GM12878 (cell line): ENCODE measurements at regions not wholly inside any gene's neighbourhood (a gene's known extent, or its start where the extent isn't known, plus 50 kb on each side); places are given as distances from the start of the nearest gene placed in this dataset.

Source experiments
- ATAC-seq: fragments of 200-7000 bp; cut with Tn5 transposase; 3 replicates; pipeline ENCODE4 v1.9.1; 2020; ENCODE audit warnings: mild to moderate bottlenecking, moderate library complexity
- BruUV-seq: library from RNA; stranded (reverse); fragments of 400-500 nt; replicated peaks from 2 replicates; lab custom pipeline; 2021; lab: Mats Ljungman, UMichigan
- CTCF ChIA-PET: fragments of 300-600 bp; sonication (Branson Sonifier 250); formaldehyde crosslinking; extraction: SDS; loops from one replicate; lab custom pipeline; 2021; ENCODE audit warnings: inconsistent platforms; lab: Yijun Ruan, JAX
- POLR2A ChIA-PET: fragments of 350-600 bp; formaldehyde crosslinking; extraction: SDS; loops from one replicate; lab custom pipeline; 2021; ENCODE audit warnings: inconsistent platforms; lab: Charles Lee
- RAD21 ChIA-PET: fragments of 300-600 bp; sonication (Branson Sonifier 250); formaldehyde crosslinking; loops from one replicate; lab custom pipeline; 2023; ENCODE audit warnings: antibody characterized with exemption; ENCODE audit not compliant: unreplicated experiment; lab: Charles Lee
- SMC1A ChIA-PET: fragments of 300-600 bp; sonication (Branson Sonifier 250); formaldehyde crosslinking; loops from one replicate; lab custom pipeline; 2023; ENCODE audit not compliant: unreplicated experiment, uncharacterized antibody; lab: Charles Lee
- DNase-seq: peaks from one replicate; pipeline ENCODE4 v3.0.0-alpha.2; 2011; ENCODE audit warnings: low read depth, low spot score
- FAIRE-seq: peaks from 3 replicates; lab custom pipeline; 2011; peaks lifted over from hg19 to GRCh38; lab: Jason Lieb, UNC
- H2AFZ ChIP-seq: 2 replicates; pipeline ENCODE4 v1.6.0; 2011; ENCODE audit warnings: low read depth, low read length, control low read depth; ENCODE audit not compliant: control insufficient read depth
- H3K27ac ChIP-seq: 2 replicates; pipeline ENCODE4 v1.5.1; 2011; ENCODE audit warnings: control low read depth; ENCODE audit not compliant: control insufficient read depth, insufficient read depth
- H3K27me3 ChIP-seq, 2 experiments: replicated peaks in 1 of 2; 2 replicates each; pipeline versions ENCODE4 v1.6.0 to v1.6.1; 2011; ENCODE audit warnings: low read length in 1 of 2; ENCODE audit not compliant: control insufficient read depth in 2 of 2, insufficient read depth in 2 of 2
- H3K36me3 ChIP-seq, 2 experiments: 2 replicates each; pipeline ENCODE4 v1.5.1; 2011; ENCODE audit warnings: low read length in 1 of 2; ENCODE audit not compliant: control insufficient read depth in 2 of 2, insufficient read depth in 2 of 2
- H3K4me1 ChIP-seq: 2 replicates; pipeline ENCODE4 v1.6.1; 2011; ENCODE audit warnings: mild to moderate bottlenecking, low read length, moderate library complexity, mixed read lengths; ENCODE audit not compliant: control insufficient read depth, insufficient read depth
- H3K4me2 ChIP-seq: 2 replicates; pipeline ENCODE4 v1.6.0; 2011; ENCODE audit warnings: control low read depth; ENCODE audit not compliant: control insufficient read depth, insufficient read depth
- H3K4me3 ChIP-seq: fragments of 200-600 bp; sonication (generic); 2 replicates; pipeline ENCODE4 v1.5.1; 2016
- H3K79me2 ChIP-seq: 2 replicates; pipeline ENCODE4 v1.6.0; 2011; ENCODE audit warnings: low read length; ENCODE audit not compliant: control insufficient read depth, insufficient read depth
- H3K9ac ChIP-seq: 2 replicates; pipeline ENCODE4 v1.8.0; 2011; ENCODE audit warnings: low read length, control low read depth, mixed read lengths; ENCODE audit not compliant: control insufficient read depth, insufficient read depth
- H3K9me3 ChIP-seq: replicated peaks from 3 replicates; pipeline ENCODE4 v1.5.1; 2011; ENCODE audit warnings: mild to moderate bottlenecking, low read length; ENCODE audit not compliant: control insufficient read depth, insufficient read depth
- H4K20me1 ChIP-seq: 2 replicates; pipeline ENCODE4 v1.6.0; 2011; ENCODE audit not compliant: control insufficient read depth, insufficient read depth
- ATF7 ChIP-seq: fragments of 450-650 bp; IDR thresholded peaks from 2 replicates; pipeline ENCODE4 v1.6.1; 2016; ENCODE audit warnings: low read depth, mild to moderate bottlenecking
- CBX3 ChIP-seq: fragments of 200-600 bp; sonication (generic); IDR thresholded peaks from 2 replicates; pipeline ENCODE4 v1.6.1; 2016; ENCODE audit warnings: low read depth, borderline replicate concordance
- CTCF ChIP-seq, 3 experiments: IDR thresholded peaks in 2 of 3; conservative IDR thresholded peaks in 1 of 3; 2 replicates each; pipeline ENCODE4 v1.5.1; 2011; ENCODE audit warnings: low read depth in 3 of 3, low read length in 3 of 3, mild to moderate bottlenecking in 3 of 3, control low read depth in 2 of 3, moderate library complexity in 2 of 3, inconsistent platforms in 1 of 3, mixed read lengths in 1 of 3; ENCODE audit not compliant: control insufficient read depth in 2 of 3, insufficient read depth in 1 of 3; ENCODE audit errors: extremely low read depth in 1 of 3
- EP300 ChIP-seq, 2 experiments: fragments of 150-350 bp in 1 of 2; IDR thresholded peaks; 2 replicates each; pipeline ENCODE4 v1.6.1; 2011 to 2012; ENCODE audit warnings: low read depth in 2 of 2, low read length in 2 of 2, borderline replicate concordance in 1 of 2, improper control_type of control experiment in 1 of 2, inconsistent platforms in 1 of 2; ENCODE audit not compliant: control insufficient read depth in 1 of 2
- ESRRA ChIP-seq: IDR thresholded peaks from 2 replicates; pipeline ENCODE4 v1.6.1; 2012; ENCODE audit warnings: mild to moderate bottlenecking, low read length, improper control_type of control experiment
- NFIC ChIP-seq: IDR thresholded peaks from 2 replicates; pipeline ENCODE4 v1.6.1; 2012; ENCODE audit warnings: low read depth, mild to moderate bottlenecking, inconsistent platforms, low read length, moderate library complexity
- NR2F1 ChIP-seq: fragments of 450-650 bp; conservative IDR thresholded peaks from 2 replicates; pipeline ENCODE4 v1.6.1; 2017; ENCODE audit warnings: mild to moderate bottlenecking
- POLR2AphosphoS5 ChIP-seq: IDR thresholded peaks from 2 replicates; pipeline ENCODE4 v1.6.1; 2011; ENCODE audit warnings: mild to moderate bottlenecking, low read length, inconsistent platforms
- RAD21 ChIP-seq: IDR thresholded peaks from 2 replicates; pipeline ENCODE4 v1.6.1; 2011; ENCODE audit warnings: mild to moderate bottlenecking, low read depth, low read length, moderate library complexity; ENCODE audit not compliant: insufficient read depth
- SIX5 ChIP-seq: IDR thresholded peaks from 2 replicates; pipeline ENCODE4 v1.6.1; 2011; ENCODE audit warnings: mild to moderate bottlenecking, low read depth, low read length, moderate library complexity; ENCODE audit not compliant: severe bottlenecking
- TCF12 ChIP-seq: IDR thresholded peaks from 2 replicates; pipeline ENCODE4 v1.6.1; 2011; ENCODE audit warnings: low read depth, mild to moderate bottlenecking, low read length
- TCF3 ChIP-seq: IDR thresholded peaks from 2 replicates; pipeline ENCODE4 v1.6.1; 2012; ENCODE audit warnings: low read depth, mild to moderate bottlenecking, low read length, borderline replicate concordance; ENCODE audit not compliant: insufficient read depth
- ZNF217 ChIP-seq: fragments of 450-650 bp; IDR thresholded peaks from 2 replicates; pipeline ENCODE4 v1.6.1; 2017; ENCODE audit warnings: antibody characterized with exemption, mild to moderate bottlenecking
- WGBS: methylation state at CpG from one replicate; pipeline ENCODE4 v1.1.6; 2016; ENCODE audit warnings: low lambda C conversion rate; ENCODE audit not compliant: insufficient replicate concordance, insufficient coverage; ENCODE audit errors: missing lambda C conversion rate; 5-methylcytosine and 5-hydroxymethylcytosine counted together
- in situ Hi-C: fragments of 300-500 bp; cut with MboI; formaldehyde crosslinking; loops from 9 replicates; pipeline ENCODE4 v1.14.3; 2018; ENCODE audit warnings: mixed read lengths
- intact Hi-C: fragments of 100-400 bp; cut with micrococcal nuclease; formaldehyde crosslinking; loops from one replicate; pipeline ENCODE4 v1.14.2; 2022; ENCODE audit not compliant: unreplicated experiment

DNA sequence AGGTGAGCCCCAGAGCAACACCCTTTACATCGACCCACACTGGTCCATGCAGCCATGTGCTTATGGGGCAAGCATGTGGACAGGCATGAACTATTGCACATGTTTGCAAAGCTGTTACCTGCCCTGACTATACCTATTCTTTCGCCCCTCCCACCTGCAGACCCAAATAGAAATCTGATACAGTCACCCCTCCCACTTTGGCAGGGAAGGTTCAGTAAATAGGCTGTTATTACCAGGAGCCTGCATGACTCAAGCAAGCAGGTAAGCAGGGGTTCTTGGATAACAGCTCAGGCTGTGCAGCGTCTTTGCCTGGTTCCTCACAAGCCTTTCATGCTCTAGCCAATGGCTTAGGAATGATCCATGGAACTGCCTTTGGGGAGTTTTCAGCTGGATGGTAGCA, 122.7 kb upstream of the DIPK2B start (continued):
- no peak for TF ChIP-seq ESRRA

- no peak overlapping the region for H3K9ac ChIP-seq
- RAD21 ChIA-PET: no interaction called here
- intact Hi-C loops: no loop called here
Observed at GRCh38 chrX:45322820-45323219, 122.1 kb upstream of the DIPK2B start.

DNA sequence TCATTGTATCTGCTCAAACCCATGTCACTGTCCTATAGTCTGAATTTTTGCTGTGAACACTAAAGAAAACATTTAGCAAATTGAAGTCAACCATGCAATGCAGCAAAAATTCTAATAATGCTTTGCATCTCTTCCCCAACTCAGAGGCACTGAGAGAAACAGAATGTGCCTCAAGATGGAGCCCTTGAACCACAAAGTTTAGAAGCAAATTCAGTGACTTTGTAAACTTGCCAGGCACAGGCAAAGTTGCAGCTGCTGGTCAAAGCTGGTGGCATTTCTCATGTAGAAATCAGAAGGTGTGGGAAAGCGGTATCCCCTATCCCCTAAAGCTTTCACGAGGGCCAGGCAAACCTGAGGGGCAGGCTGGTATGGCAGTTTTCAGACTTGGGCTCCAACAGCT, 121.7 kb upstream of the DIPK2B start:
- H3K79me2 ChIP-seq: no peaks in the 10 kb centered on the region
- WGBS: 3% methylated on average over 2 of the region's 2 CpGs

More at GRCh38 chrX:45322820-45323219, 122.1 kb upstream of the DIPK2B start:
- Histone ChIP-seq H3K27me3 (no peaks in the 10 kb centered on the region), H3K36me3 (no peaks in the 10 kb centered on the region), H3K4me3 (no peak overlapping the region), H3K79me2 (no peaks in the 10 kb centered on the region), H4K20me1 (no peaks in the 10 kb centered on the region), H3K4me2 (no peak overlapping the region), H3K27ac (no peak overlapping the region), H3K4me1 (no peaks in the 10 kb centered on the region), H3K9me3 (no peaks in the 10 kb centered on the region), H2AFZ (no peak overlapping the region)
- ChIA-PET SMC1A (interaction anchor here (1.4 kb wide), 1 partner anchor 14 kb away, joined by 3 read pairs; no protein-coding TSS in a partner anchor), CTCF (interaction anchor here (0.6 to 1.0 kb wide), 3 partner anchors 30 to 1086 kb away, joined by 3 to 4 read pairs (median 3); no protein-coding TSS in a partner anchor), POLR2A (no interaction called here)
- FAIRE-seq (no peak), ATAC-seq (no peak), DNase-seq (no peak)
- in situ Hi-C loops: no loop called here
- TF ChIP-seq POLR2AphosphoS5 (no peak), NFIC (no peak)
- BruUV-seq: no TSS peak

More for the DNA sequence above, 121.7 kb upstream of the DIPK2B start:
- H3K9ac ChIP-seq: no peak overlapping the region
- ChIA-PET RAD21 (no interaction called here), POLR2A (no interaction called here), CTCF (interaction anchor here (0.6 to 1.7 kb wide), 3 partner anchors 29 to 1086 kb away, joined by 3 to 6 read pairs (median 4); no protein-coding TSS in a partner anchor), SMC1A (interaction anchor here (1.4 kb wide), 1 partner anchor 13 kb away, joined by 3 read pairs; no protein-coding TSS in a partner anchor)
- ATAC-seq (no peak), DNase-seq (no peak), FAIRE-seq (no peak)
- H2AFZ ChIP-seq: no peak overlapping the region
- no peaks in the 10 kb centered on the region for H3K27me3 ChIP-seq
- H3K27ac ChIP-seq: no peak overlapping the region
- H3K4me3 ChIP-seq: no peak overlapping the region
- BruUV-seq: no TSS peak
- H3K9me3 ChIP-seq: no peaks in the 10 kb centered on the region
- TF ChIP-seq TCF12 (no peak), SIX5 (no peak), CBX3 (no peak), NR2F1 (no peak), RAD21 (peak; percentile 36; the same call in 1 of the 2 replicates), ZNF217 (no peak), ATF7 (no peak), TCF3 (no peak), EP300 (IDR thresholded peaks at IDR 0.05; ENCODE audit: borderline replicate concordance in 1 of 2, control insufficient read depth in 1 of 2, low read depth in 2 of 2, low read length in 2 of 2) (no peak), CTCF (IDR thresholded peaks at IDR 0.05 in 2 of 3, conservative IDR thresholded peaks at IDR 0.05 in 1 of 3; ENCODE audit: control insufficient read depth in 2 of 3, extremely low read depth in 1 of 3, insufficient read depth in 1 of 3, low read depth in 3 of 3, low read length in 3 of 3) (peak in 2 of 3 experiments; percentile 25 to 31; a peak in 2 of 6 replicates), ESRRA (no peak)
- no peak overlapping the region for H3K4me2 ChIP-seq
- in situ Hi-C loops (no loop called here), intact Hi-C loops (no loop called here)
- H3K4me1 ChIP-seq: no peaks in the 10 kb centered on the region
- H3K36me3 ChIP-seq: no peaks in the 10 kb centered on the region
- H4K20me1 ChIP-seq: no peaks in the 10 kb centered on the region
